ENCODE measurements at regions not wholly inside any gene's neighbourhood (a gene's known extent, or its start where the extent isn't known, plus 50 kb on each side); places are given as distances from the start of the nearest gene placed in this dataset.
"Not testable (repeated sequence)": the region's sequence is repeated elsewhere in the genome, so short reads cannot be mapped to it uniquely, and the experiment has no call there.

DNA sequence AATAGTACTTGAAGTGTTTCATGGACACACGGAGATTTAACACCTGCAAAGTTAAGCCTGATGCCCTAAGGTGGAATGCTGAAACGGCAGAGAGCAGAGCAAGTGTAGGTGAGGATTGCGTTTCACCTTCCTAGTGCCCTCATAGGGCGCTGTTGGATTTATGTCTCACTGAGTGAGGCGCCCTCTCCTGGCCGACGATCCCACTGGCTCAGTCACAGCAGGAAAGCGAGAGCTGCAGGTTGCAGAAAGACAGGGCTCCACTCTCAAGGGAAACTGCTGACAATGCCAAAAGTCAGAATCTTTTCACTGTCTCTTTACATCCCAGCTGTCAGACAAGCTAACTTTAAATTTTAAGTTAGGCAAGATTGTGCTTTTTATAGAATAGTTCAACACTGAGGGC is 127.6 kb downstream of the POTEC start:
- H3K4me3 ChIP-seq (ENCODE audit: low read depth in 1 of 2, low read length in 2 of 2); H3K27ac ChIP-seq (ENCODE audit: low read depth, low read length); H3K4me1 ChIP-seq (ENCODE audit: control insufficient read depth in 1 of 2, insufficient read depth in 2 of 2, low read length in 2 of 2); H3K27me3 ChIP-seq (ENCODE audit: control insufficient read depth in 1 of 2, insufficient read depth in 2 of 2, low read length in 2 of 2); H3K9me3 ChIP-seq (ENCODE audit: control insufficient read depth in 1 of 2, low read length in 2 of 2); H3K9ac ChIP-seq (ENCODE audit: low read depth in 1 of 2, low read length in 2 of 2); H3K36me3 ChIP-seq (ENCODE audit: control insufficient read depth in 1 of 2, insufficient read depth in 2 of 2, low read length in 2 of 2): not testable (repeated sequence)

GRCh38 chr18:14415399-14415798 is 128.0 kb downstream of the POTEC start:
- H3K27me3 ChIP-seq (ENCODE audit: control insufficient read depth in 1 of 2, insufficient read depth in 2 of 2, low read length in 2 of 2); H3K27ac ChIP-seq (ENCODE audit: low read depth, low read length); H3K9me3 ChIP-seq (ENCODE audit: control insufficient read depth in 1 of 2, low read length in 2 of 2); H3K36me3 ChIP-seq (ENCODE audit: control insufficient read depth in 1 of 2, insufficient read depth in 2 of 2, low read length in 2 of 2); H3K4me1 ChIP-seq (ENCODE audit: control insufficient read depth in 1 of 2, insufficient read depth in 2 of 2, low read length in 2 of 2); H3K9ac ChIP-seq (ENCODE audit: low read depth in 1 of 2, low read length in 2 of 2); H3K4me3 ChIP-seq (ENCODE audit: low read depth in 1 of 2, low read length in 2 of 2): not testable (repeated sequence)

DNA sequence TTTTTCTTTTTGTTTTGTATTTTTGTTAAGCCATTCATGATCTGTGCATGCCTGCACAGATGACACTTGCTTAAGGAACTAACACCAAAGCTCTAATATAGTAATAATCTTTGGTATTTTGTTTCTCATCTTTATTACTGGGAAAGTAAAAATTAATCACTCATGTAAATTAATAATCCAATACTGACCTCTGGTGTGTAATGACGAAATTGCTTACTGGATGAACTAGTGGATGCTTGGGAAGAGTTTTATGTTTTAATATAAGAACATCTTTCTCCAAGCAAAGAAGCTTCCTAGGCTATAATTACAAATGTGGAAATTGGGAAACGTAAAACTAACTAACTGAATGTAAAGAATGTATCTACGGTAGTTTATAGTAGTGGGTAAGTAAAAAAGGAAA is 147.9 kb downstream of the POTEC start:
- H3K9ac ChIP-seq (ENCODE audit: low read depth in 1 of 2, low read length in 2 of 2); H3K4me3 ChIP-seq (ENCODE audit: low read depth in 1 of 2, low read length in 2 of 2); H3K9me3 ChIP-seq (ENCODE audit: control insufficient read depth in 1 of 2, low read length in 2 of 2); H3K27ac ChIP-seq (ENCODE audit: low read depth, low read length); H3K27me3 ChIP-seq (ENCODE audit: control insufficient read depth in 1 of 2, insufficient read depth in 2 of 2, low read length in 2 of 2); H3K36me3 ChIP-seq (ENCODE audit: control insufficient read depth in 1 of 2, insufficient read depth in 2 of 2, low read length in 2 of 2); H3K4me1 ChIP-seq (ENCODE audit: control insufficient read depth in 1 of 2, insufficient read depth in 2 of 2, low read length in 2 of 2): not testable (repeated sequence)

DNA sequence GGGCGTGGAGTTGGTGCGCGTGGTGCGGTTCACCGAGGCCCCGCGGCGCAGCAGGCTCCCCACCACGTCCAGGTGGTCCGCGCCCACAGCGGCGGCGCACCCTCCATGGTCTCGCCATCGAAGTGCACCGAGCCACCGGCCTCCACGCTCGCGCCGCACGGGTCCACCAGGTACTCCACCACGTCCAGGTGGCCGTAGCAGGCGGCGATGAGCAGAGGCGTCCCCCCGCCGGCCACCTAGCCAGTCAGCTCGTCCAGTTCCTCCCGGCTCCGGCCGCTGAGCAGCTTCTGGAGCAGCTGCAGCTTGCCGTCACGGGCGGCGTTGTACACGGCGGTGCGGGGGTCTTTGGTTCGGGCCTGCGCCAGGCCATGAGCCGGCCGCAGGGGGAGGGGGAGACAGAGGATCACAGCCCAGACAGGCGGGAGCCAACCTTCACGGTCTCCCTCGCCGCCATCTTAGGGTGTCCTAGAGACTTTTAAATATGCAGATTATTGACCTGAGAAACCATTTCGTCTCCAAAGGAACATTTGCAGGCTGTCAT is 149.8 kb downstream of the POTEC start:
- H3K4me1 ChIP-seq (ENCODE audit: control insufficient read depth in 1 of 2, insufficient read depth in 2 of 2, low read length in 2 of 2); H3K27ac ChIP-seq (ENCODE audit: low read depth, low read length); H3K27me3 ChIP-seq (ENCODE audit: control insufficient read depth in 1 of 2, insufficient read depth in 2 of 2, low read length in 2 of 2); H3K36me3 ChIP-seq (ENCODE audit: control insufficient read depth in 1 of 2, insufficient read depth in 2 of 2, low read length in 2 of 2); H3K9me3 ChIP-seq (ENCODE audit: control insufficient read depth in 1 of 2, low read length in 2 of 2); H3K9ac ChIP-seq (ENCODE audit: low read depth in 1 of 2, low read length in 2 of 2); H3K4me3 ChIP-seq (ENCODE audit: low read depth in 1 of 2, low read length in 2 of 2): not testable (repeated sequence)

GRCh38 chr18:14392604-14393003 is 150.8 kb downstream of the POTEC start:
- not testable (repeated sequence) for H3K27me3 ChIP-seq (ENCODE audit: control insufficient read depth in 1 of 2, insufficient read depth in 2 of 2, low read length in 2 of 2); H3K36me3 ChIP-seq (ENCODE audit: control insufficient read depth in 1 of 2, insufficient read depth in 2 of 2, low read length in 2 of 2); H3K4me3 ChIP-seq (ENCODE audit: low read depth in 1 of 2, low read length in 2 of 2); H3K4me1 ChIP-seq (ENCODE audit: control insufficient read depth in 1 of 2, insufficient read depth in 2 of 2, low read length in 2 of 2); H3K27ac ChIP-seq (ENCODE audit: low read depth, low read length); H3K9me3 ChIP-seq (ENCODE audit: control insufficient read depth in 1 of 2, low read length in 2 of 2); H3K9ac ChIP-seq (ENCODE audit: low read depth in 1 of 2, low read length in 2 of 2)

GRCh38 chr18:14384961-14385360 is 158.4 kb downstream of the POTEC start:
- H3K27me3 ChIP-seq (ENCODE audit: control insufficient read depth in 1 of 2, insufficient read depth in 2 of 2, low read length in 2 of 2); H3K9me3 ChIP-seq (ENCODE audit: control insufficient read depth in 1 of 2, low read length in 2 of 2); H3K4me3 ChIP-seq (ENCODE audit: low read depth in 1 of 2, low read length in 2 of 2); H3K36me3 ChIP-seq (ENCODE audit: control insufficient read depth in 1 of 2, insufficient read depth in 2 of 2, low read length in 2 of 2); H3K9ac ChIP-seq (ENCODE audit: low read depth in 1 of 2, low read length in 2 of 2); H3K4me1 ChIP-seq (ENCODE audit: control insufficient read depth in 1 of 2, insufficient read depth in 2 of 2, low read length in 2 of 2); H3K27ac ChIP-seq (ENCODE audit: low read depth, low read length): not testable (repeated sequence)

DNA sequence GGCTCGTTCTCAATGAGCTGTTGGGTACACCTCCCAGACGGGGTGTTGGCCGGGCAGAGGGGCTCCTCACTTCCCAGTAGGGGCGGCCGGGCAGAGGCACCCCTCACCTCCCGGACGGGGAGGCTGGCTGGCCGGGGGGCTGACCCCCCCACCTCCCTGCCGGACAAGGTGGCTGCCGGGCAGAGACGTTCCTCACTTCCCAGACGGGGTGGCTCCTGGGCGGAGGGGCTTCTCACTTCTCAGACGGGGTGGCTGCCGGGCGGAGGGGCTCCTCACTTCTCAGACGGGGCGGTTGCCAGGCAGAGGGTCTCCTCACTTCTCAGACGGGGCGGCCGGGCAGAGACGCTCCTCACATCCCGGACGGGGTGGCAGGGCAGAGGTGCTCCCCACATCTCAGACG is 160.7 kb downstream of the POTEC start:
- H3K27ac ChIP-seq (ENCODE audit: low read depth, low read length); H3K27me3 ChIP-seq (ENCODE audit: control insufficient read depth in 1 of 2, insufficient read depth in 2 of 2, low read length in 2 of 2); H3K9ac ChIP-seq (ENCODE audit: low read depth in 1 of 2, low read length in 2 of 2); H3K4me1 ChIP-seq (ENCODE audit: control insufficient read depth in 1 of 2, insufficient read depth in 2 of 2, low read length in 2 of 2); H3K36me3 ChIP-seq (ENCODE audit: control insufficient read depth in 1 of 2, insufficient read depth in 2 of 2, low read length in 2 of 2); H3K9me3 ChIP-seq (ENCODE audit: control insufficient read depth in 1 of 2, low read length in 2 of 2); H3K4me3 ChIP-seq (ENCODE audit: low read depth in 1 of 2, low read length in 2 of 2): not testable (repeated sequence)

DNA sequence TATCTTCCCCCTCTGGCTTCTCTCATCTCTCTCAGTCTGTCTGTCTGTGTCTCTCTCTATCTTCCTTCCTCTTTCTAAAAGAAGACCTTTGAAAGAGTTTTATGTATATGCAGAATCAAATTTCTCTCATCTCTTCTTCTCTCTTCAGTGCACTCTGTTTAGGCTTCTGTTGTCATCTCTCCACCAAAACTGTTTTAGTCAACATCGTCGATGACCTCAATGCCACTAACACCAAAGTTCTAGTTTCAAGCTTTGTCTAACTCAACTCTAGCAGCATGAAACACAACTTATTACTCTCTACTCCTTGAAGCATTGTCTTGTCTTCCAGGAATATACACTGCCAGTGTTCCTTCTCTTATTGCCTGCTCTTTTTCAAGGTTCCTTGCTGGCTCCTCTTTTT is 163.9 kb downstream of the POTEC start:
- H3K4me1 ChIP-seq (ENCODE audit: control insufficient read depth in 1 of 2, insufficient read depth in 2 of 2, low read length in 2 of 2); H3K9me3 ChIP-seq (ENCODE audit: control insufficient read depth in 1 of 2, low read length in 2 of 2); H3K4me3 ChIP-seq (ENCODE audit: low read depth in 1 of 2, low read length in 2 of 2): not testable (repeated sequence)

DNA sequence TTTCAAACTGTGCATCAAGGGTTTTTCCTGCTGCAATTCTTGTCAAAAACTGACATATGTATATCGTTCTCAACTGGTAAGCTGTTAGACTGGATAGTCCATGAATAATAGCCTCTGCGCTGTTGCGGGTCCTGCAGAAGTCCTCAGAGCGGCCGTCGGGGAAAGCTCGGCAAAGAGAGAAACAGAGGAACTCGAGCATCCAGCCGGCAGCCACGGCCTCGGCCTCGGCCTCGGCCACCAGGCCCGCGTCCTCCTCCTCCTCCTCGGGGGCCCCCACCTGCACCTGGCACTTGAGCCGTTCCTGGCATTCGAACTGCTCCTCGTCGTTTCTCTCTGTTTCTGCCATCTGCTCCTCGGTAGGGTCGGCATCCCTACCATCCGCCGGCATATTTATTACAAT is 165.0 kb downstream of the POTEC start:
- H3K27me3 ChIP-seq (ENCODE audit: control insufficient read depth in 1 of 2, insufficient read depth in 2 of 2, low read length in 2 of 2); H3K27ac ChIP-seq (ENCODE audit: low read depth, low read length); H3K9me3 ChIP-seq (ENCODE audit: control insufficient read depth in 1 of 2, low read length in 2 of 2); H3K4me3 ChIP-seq (ENCODE audit: low read depth in 1 of 2, low read length in 2 of 2); H3K9ac ChIP-seq (ENCODE audit: low read depth in 1 of 2, low read length in 2 of 2); H3K36me3 ChIP-seq (ENCODE audit: control insufficient read depth in 1 of 2, insufficient read depth in 2 of 2, low read length in 2 of 2); H3K4me1 ChIP-seq (ENCODE audit: control insufficient read depth in 1 of 2, insufficient read depth in 2 of 2, low read length in 2 of 2): not testable (repeated sequence)

More for the DNA sequence above, 163.9 kb downstream of the POTEC start:
- H3K36me3 ChIP-seq (ENCODE audit: control insufficient read depth in 1 of 2, insufficient read depth in 2 of 2, low read length in 2 of 2); H3K27me3 ChIP-seq (ENCODE audit: control insufficient read depth in 1 of 2, insufficient read depth in 2 of 2, low read length in 2 of 2); H3K9ac ChIP-seq (ENCODE audit: low read depth in 1 of 2, low read length in 2 of 2); H3K27ac ChIP-seq (ENCODE audit: low read depth, low read length): not testable (repeated sequence)

- not testable (repeated sequence) for H3K9me3 ChIP-seq (ENCODE audit: control insufficient read depth in 1 of 2, low read length in 2 of 2); H3K4me3 ChIP-seq (ENCODE audit: low read depth in 1 of 2, low read length in 2 of 2); H3K4me1 ChIP-seq (ENCODE audit: control insufficient read depth in 1 of 2, insufficient read depth in 2 of 2, low read length in 2 of 2); H3K9ac ChIP-seq (ENCODE audit: low read depth in 1 of 2, low read length in 2 of 2); H3K27me3 ChIP-seq (ENCODE audit: control insufficient read depth in 1 of 2, insufficient read depth in 2 of 2, low read length in 2 of 2); H3K27ac ChIP-seq (ENCODE audit: low read depth, low read length); H3K36me3 ChIP-seq (ENCODE audit: control insufficient read depth in 1 of 2, insufficient read depth in 2 of 2, low read length in 2 of 2)
These were observed 182.1 kb downstream of the POTEC start for GRCh38 chr18:14361346-14361745.

- not testable (repeated sequence) for H3K4me1 ChIP-seq (ENCODE audit: control insufficient read depth in 1 of 2, insufficient read depth in 2 of 2, low read length in 2 of 2); H3K4me3 ChIP-seq (ENCODE audit: low read depth in 1 of 2, low read length in 2 of 2); H3K9ac ChIP-seq (ENCODE audit: low read depth in 1 of 2, low read length in 2 of 2); H3K9me3 ChIP-seq (ENCODE audit: control insufficient read depth in 1 of 2, low read length in 2 of 2); H3K27ac ChIP-seq (ENCODE audit: low read depth, low read length); H3K27me3 ChIP-seq (ENCODE audit: control insufficient read depth in 1 of 2, insufficient read depth in 2 of 2, low read length in 2 of 2); H3K36me3 ChIP-seq (ENCODE audit: control insufficient read depth in 1 of 2, insufficient read depth in 2 of 2, low read length in 2 of 2)
These were observed 185.7 kb downstream of the POTEC start for GRCh38 chr18:14357553-14358297.

Measured in duodenal mucosa (tissue), 2 donors.